Testis (tissue), 2 donors: ENCODE measurements at regions not wholly inside any gene's neighbourhood (a gene's known extent, or its start where the extent isn't known, plus 50 kb on each side); places are given as distances from the start of the nearest gene placed in this dataset.

Experiments
- DNase-seq: peaks from one replicate; pipeline ENCODE4 v3.0.0-alpha.2; 2019
- H3K27ac ChIP-seq, 2 donors: fragments of 200-600 bp; sonication (generic); one replicate each; pipeline ENCODE4 v1.5.1; 2019
- H3K27me3 ChIP-seq: fragments of 200-600 bp; sonication (generic); one replicate; pipeline ENCODE4 v1.5.1; 2019
- H3K36me3 ChIP-seq: fragments of 200-600 bp; sonication (generic); one replicate; pipeline ENCODE4 v1.5.1; 2017; ENCODE audit warnings: low read depth; ENCODE audit errors: missing control alignments
- H3K4me1 ChIP-seq: fragments of 200-600 bp; sonication (generic); one replicate; pipeline ENCODE4 v1.5.1; 2019
- H3K4me3 ChIP-seq, 2 donors: fragments of 200-600 bp; sonication (generic); one replicate each; pipeline ENCODE4 v1.5.1; 2017 to 2019
- H3K9me3 ChIP-seq: fragments of 200-600 bp; sonication (generic); one replicate; pipeline ENCODE4 v1.5.1; 2017
- POLR2A ChIP-seq: fragments of 450-650 bp; IDR thresholded peaks from one replicate; pipeline ENCODE4 v1.6.1; 2017; ENCODE audit warnings: antibody characterized with exemption, mild to moderate bottlenecking, moderate library complexity
- WGBS, 2 donors: methylation state at CpG; one replicate each; pipeline ENCODE4 v1.1.5; 2018; 5-methylcytosine and 5-hydroxymethylcytosine counted together
- intact Hi-C: fragments of 100-400 bp; cut with DNase I; formaldehyde crosslinking; loops from one replicate; pipeline ENCODE4 v1.15.1; 2023; ENCODE audit warnings: low total_unique reads
- TF ChIP-seq, protein P1 (sequence below), 3 experiments: fragments of 450-650 bp in 2 of 3; fragments of 200-600 bp in 1 of 3; sonication (generic) in 1 of 3; IDR thresholded peaks; one replicate each; pipeline ENCODE4 v1.5.1; 2016 to 2019; ENCODE audit warnings: antibody characterized with exemption in 3 of 3, mild to moderate bottlenecking in 2 of 3, moderate library complexity in 1 of 3

DNA sequence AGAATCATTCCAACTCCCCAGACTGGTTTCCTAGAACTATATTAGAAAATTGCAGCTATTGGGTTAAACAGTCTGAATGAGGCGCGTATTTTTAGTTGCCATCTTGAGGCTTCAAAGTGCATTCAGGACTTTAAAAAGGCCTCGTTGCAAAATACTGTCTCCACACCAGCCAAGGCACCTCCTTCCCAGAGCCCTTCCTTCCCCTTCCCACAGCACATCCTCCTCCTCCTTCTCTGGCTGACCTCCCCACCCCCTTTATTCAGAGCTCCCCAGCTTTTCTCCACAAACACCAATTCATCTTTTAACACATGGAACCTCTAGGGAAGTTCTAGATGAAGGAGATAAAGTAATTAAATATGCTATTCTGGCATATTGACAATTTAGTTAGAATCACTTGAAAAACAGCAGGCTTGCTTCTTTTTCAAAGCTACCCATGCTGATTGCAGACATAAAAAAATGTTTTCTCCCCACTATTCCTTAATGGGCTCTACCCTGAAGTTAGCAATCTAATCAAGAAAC is 90.3 kb downstream of the RTP5 start:
- no peak for TF ChIP-seq POLR2A
- Histone ChIP-seq H3K4me3 (no peak overlapping the region), H3K27ac (no peak overlapping the region), H3K27me3 (no peaks in the 10 kb centered on the region), H3K9me3 (no peaks in the 10 kb centered on the region), H3K36me3 (no peaks in the 10 kb centered on the region), H3K4me1 (no peaks in the 10 kb centered on the region)
- 73 to 75% methylated on average over 3 of the region's 3 CpGs for WGBS, 2 donors
- intact Hi-C loops, result no loop called here
- no peak for DNase-seq

DNA sequence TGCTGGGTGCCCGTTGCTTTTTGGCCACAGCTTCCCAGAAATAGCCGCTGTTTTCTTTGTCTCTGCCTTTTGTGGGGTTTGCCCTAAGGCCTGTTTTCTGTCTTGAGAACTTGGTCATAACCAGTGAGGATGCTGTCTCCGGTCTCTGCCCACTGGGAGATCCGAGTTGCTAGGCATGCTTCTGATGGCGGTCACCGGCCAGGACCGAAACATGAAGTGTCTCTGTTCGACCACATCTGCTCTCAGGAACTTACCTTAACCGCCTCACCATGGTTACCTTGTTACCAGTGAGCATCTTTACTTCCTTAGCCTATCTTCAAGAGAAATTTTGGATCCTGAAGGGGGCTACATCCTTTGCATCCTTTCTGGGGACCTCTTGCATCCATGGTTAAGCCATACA is 91.9 kb downstream of the RTP5 start:
- Histone ChIP-seq H3K27ac (no peak overlapping the region), H3K27me3 (no peaks in the 10 kb centered on the region), H3K4me1 (no peaks in the 10 kb centered on the region), H3K9me3 (no peaks in the 10 kb centered on the region), H3K36me3 (no peaks in the 10 kb centered on the region), H3K4me3 (no peak overlapping the region)
- DNase-seq, result no peak
- WGBS, 2 donors, result 90 to 93% methylated on average over 9 of the region's 9 CpGs
- TF ChIP-seq, protein P1, sequence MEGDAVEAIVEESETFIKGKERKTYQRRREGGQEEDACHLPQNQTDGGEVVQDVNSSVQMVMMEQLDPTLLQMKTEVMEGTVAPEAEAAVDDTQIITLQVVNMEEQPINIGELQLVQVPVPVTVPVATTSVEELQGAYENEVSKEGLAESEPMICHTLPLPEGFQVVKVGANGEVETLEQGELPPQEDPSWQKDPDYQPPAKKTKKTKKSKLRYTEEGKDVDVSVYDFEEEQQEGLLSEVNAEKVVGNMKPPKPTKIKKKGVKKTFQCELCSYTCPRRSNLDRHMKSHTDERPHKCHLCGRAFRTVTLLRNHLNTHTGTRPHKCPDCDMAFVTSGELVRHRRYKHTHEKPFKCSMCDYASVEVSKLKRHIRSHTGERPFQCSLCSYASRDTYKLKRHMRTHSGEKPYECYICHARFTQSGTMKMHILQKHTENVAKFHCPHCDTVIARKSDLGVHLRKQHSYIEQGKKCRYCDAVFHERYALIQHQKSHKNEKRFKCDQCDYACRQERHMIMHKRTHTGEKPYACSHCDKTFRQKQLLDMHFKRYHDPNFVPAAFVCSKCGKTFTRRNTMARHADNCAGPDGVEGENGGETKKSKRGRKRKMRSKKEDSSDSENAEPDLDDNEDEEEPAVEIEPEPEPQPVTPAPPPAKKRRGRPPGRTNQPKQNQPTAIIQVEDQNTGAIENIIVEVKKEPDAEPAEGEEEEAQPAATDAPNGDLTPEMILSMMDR (IDR thresholded peaks at IDR 0.05), result no peak
- TF ChIP-seq POLR2A, result no peak
- intact Hi-C loops, result no loop called here

DNA sequence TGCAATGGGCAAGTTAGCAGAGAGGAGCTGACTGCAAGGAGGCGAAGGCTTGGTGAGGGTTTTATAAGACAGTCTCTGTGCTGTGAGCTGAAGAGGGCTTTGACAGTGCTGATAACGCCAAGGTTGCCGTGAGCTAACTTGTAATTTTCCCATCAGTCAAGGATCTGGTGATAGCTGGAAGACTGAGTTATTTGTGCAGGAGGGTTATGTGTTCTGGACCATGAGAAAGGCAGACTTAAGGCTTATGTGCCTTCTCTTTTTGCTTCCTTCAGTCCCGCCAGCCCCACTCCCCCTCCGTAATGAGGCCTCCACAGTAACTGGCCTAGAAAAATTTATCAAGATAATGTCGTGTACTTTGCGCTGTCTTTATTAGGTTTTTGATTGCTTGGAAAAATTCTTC is 94.6 kb downstream of the RTP5 start:
- intact Hi-C loops, result no loop called here
- Histone ChIP-seq H3K9me3 (no peaks in the 10 kb centered on the region), H3K27ac (no peak overlapping the region), H3K4me1 (no peaks in the 10 kb centered on the region), H3K4me3 (no peak overlapping the region), H3K27me3 (no peaks in the 10 kb centered on the region), H3K36me3 (no peaks in the 10 kb centered on the region)
- TF ChIP-seq, protein P1 (IDR thresholded peaks at IDR 0.05), result no peak
- TF ChIP-seq POLR2A, result no peak
- WGBS, 2 donors, result 63 to 76% methylated on average over 7 of the region's 7 CpGs
- peak; percentile 39 for DNase-seq

DNA sequence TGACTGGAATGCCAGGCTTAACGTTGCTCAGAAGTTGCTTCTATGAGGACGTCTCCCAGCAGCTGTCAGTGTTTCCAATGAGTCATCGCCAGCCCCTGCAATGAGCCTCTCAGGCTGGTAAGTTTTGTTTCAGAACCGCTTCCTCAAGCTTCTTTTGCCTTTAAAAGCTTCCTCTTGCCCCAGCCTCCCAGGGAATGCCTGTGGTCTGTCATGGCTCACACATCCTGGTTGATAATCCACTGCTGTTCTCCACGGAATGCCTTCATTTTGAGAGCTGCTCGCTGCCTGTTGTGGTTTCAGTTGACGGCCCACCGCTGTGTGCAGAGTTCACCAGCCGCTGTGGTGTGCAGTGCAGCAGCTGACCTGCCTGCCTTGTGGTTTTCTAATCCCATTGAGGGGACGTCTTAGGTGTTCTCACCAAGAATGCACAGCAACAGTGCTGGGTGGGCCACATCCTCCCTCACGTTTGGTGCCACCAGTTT is 96.4 kb downstream of the RTP5 start:
- Histone ChIP-seq H3K4me3 (no peak overlapping the region), H3K27ac (no peak overlapping the region)

DNA sequence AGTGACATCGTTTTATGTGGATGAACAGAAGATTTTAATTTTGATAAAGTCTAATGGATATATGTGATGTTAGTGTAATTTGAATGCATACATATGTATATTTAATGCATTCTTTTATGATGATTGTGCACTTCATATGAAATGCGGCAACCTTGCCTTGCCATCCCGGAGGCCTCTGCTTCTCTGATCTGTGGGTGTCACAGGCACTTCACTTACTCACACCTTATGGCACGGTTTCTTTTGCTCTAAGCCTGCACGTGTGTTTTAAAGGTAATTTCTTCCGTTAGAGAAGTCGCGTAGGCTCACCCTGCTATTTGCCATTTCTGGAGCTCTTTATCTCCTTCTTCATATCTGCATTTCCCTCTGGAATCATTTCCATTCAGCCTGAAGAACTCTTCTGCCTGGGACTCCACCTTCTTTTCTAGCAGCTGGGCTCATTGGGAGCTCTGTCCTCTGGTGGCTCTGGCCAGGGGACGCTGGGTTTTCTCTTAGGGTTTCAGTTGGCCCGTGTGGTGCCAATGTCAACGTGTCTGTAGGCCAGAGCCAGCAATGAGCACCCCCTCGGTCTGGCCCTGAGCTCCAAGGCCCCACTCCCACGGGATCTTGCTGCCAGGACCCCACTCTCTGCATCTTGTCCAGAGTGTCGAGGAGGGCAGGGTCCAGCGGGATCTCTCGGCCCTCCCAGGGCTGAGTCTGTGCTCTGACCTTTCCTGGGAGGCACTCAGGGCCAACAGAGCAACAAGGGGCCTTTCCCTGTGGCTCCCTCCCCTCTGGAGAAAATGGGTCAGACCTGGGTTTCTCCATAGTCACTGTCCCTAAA is 97.3 kb downstream of the RTP5 start:
- Histone ChIP-seq H3K27me3 (no peaks in the 10 kb centered on the region), H3K9me3 (no peaks in the 10 kb centered on the region), H3K27ac (no peak overlapping the region), H3K4me3 (no peak overlapping the region), H3K36me3 (no peaks in the 10 kb centered on the region), H3K4me1 (no peaks in the 10 kb centered on the region)
- intact Hi-C loops, result no loop called here
- no peak for TF ChIP-seq POLR2A
- TF ChIP-seq, protein P1 (IDR thresholded peaks at IDR 0.05), result no peak
- WGBS, 2 donors, result 83 to 92% methylated on average over 13 to 16 of the region's 16 CpGs
- DNase-seq, result no peak

More for the DNA sequence above, 96.4 kb downstream of the RTP5 start:
- H3K27me3 ChIP-seq, result no peaks in the 10 kb centered on the region
- no peaks in the 10 kb centered on the region for H3K9me3 ChIP-seq
- DNase-seq, result peak; percentile 43
- intact Hi-C loops, result no loop called here
- TF ChIP-seq, protein P1 (IDR thresholded peaks at IDR 0.05), result no peak
- no peak for TF ChIP-seq POLR2A
- H3K36me3 ChIP-seq, result no peaks in the 10 kb centered on the region
- H3K4me1 ChIP-seq, result no peaks in the 10 kb centered on the region
- 63 to 70% methylated on average over 11 of the region's 11 CpGs for WGBS, 2 donors
